ENCODE measurements at regions not wholly inside any gene's neighbourhood (a gene's known extent, or its start where the extent isn't known, plus 50 kb on each side); places are given as distances from the start of the nearest gene placed in this dataset.
A peak's percentile ranks its signal among the peaks of the same experiment; 100 is the strongest.

DNA sequence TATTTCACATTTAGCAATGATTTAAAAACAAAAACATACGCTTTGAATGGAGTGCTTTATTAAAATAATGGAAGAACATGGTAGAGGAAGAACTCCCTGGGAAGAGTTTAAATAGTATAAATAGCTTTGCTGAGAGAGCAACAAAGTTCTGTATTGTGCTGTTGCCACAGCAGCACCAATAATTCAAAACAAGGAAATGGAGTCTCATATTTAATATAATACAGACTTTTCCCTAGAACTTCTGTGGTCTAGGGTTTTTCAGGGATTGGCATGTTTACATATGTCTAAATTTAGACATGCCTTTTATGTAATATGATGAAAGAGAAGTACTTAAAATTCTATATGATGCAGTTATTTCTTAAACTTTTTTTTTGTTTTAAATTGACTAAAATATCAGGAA is 217.2 kb upstream of the HDAC9 start:
- Histone ChIP-seq H3K27ac (no peak overlapping the region), H3K4me1 (no peaks in the 10 kb centered on the region), H3K4me3 (no peak overlapping the region), H3K27me3 (no peaks in the 10 kb centered on the region), H3K36me3 (no peaks in the 10 kb centered on the region), H3K9me3 (no peaks in the 10 kb centered on the region)
- TF ChIP-seq POLR2A (IDR thresholded peaks at IDR 0.05): no peak
- TF ChIP-seq, protein P1, sequence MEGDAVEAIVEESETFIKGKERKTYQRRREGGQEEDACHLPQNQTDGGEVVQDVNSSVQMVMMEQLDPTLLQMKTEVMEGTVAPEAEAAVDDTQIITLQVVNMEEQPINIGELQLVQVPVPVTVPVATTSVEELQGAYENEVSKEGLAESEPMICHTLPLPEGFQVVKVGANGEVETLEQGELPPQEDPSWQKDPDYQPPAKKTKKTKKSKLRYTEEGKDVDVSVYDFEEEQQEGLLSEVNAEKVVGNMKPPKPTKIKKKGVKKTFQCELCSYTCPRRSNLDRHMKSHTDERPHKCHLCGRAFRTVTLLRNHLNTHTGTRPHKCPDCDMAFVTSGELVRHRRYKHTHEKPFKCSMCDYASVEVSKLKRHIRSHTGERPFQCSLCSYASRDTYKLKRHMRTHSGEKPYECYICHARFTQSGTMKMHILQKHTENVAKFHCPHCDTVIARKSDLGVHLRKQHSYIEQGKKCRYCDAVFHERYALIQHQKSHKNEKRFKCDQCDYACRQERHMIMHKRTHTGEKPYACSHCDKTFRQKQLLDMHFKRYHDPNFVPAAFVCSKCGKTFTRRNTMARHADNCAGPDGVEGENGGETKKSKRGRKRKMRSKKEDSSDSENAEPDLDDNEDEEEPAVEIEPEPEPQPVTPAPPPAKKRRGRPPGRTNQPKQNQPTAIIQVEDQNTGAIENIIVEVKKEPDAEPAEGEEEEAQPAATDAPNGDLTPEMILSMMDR (IDR thresholded peaks at IDR 0.05): no peak
- WGBS (ENCODE audit: insufficient coverage, low coverage, low lambda C conversion rate, missing lambda C conversion rate): 24% methylated on average over 1 of the region's 1 CpG
- DNase-seq: no peak
- no peak for ATAC-seq
- intact Hi-C loops (cut with DNase I): no loop called here

DNA sequence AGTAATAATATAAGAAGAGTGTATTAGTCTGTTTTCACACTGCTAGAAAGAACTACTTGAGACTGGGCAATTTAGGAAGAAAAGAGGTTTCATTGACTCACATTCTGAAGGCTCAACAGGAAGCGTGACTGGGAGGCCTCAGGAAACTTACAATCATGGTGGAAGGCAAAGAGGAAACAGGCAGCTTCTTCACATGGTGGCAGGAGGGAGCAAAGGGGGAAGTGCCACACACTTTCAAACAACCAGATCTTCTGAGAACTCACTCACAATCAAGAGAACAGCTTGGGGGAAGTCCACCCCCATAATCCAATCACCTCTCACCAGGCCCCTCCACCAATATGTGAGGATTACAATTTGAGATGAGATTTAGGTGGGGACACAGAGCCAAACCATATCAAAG is 212.5 kb upstream of the HDAC9 start:
- 7% methylated on average over 1 of the region's 1 CpG for WGBS (ENCODE audit: insufficient coverage, low coverage, low lambda C conversion rate, missing lambda C conversion rate)
- Histone ChIP-seq H3K27me3 (no peaks in the 10 kb centered on the region), H3K4me1 (no peaks in the 10 kb centered on the region), H3K36me3 (no peaks in the 10 kb centered on the region), H3K4me3 (no peak overlapping the region), H3K27ac (no peak overlapping the region), H3K9me3 (no peaks in the 10 kb centered on the region)
- DNase-seq (no peak), ATAC-seq (no peak)
- TF ChIP-seq POLR2A (IDR thresholded peaks at IDR 0.05): no peak
- TF ChIP-seq, protein P1 (IDR thresholded peaks at IDR 0.05): no peak
- intact Hi-C loops (cut with DNase I): no loop called here

DNA sequence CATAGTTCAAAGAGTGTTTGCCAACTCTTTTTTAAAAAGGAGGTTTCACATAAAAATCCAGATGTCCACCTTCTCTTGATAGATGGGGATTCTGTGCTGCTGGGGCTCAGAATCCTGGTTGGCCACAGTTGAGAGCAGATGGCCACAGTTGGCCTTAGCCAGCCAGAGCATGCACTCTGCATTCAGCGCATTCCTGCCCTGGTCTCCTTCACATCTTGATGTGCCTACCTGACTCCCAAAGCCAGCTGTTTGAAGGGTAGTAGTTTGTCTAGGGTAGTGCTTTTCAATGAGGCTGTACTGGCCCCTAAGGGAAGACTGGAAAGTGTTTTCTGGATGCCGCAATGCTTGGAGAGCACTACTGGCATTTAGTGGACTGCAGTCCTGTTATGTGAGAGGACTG is 208.1 kb upstream of the HDAC9 start:
- Histone ChIP-seq H3K9me3 (no peaks in the 10 kb centered on the region), H3K27ac (no peak overlapping the region), H3K36me3 (no peaks in the 10 kb centered on the region), H3K4me3 (no peak overlapping the region), H3K4me1 (no peaks in the 10 kb centered on the region), H3K27me3 (no peaks in the 10 kb centered on the region)
- WGBS (ENCODE audit: insufficient coverage, low coverage, low lambda C conversion rate, missing lambda C conversion rate): 83% methylated on average over 1 of the region's 2 CpGs
- DNase-seq (no peak), ATAC-seq (no peak)
- no peak for TF ChIP-seq POLR2A (IDR thresholded peaks at IDR 0.05)
- TF ChIP-seq, protein P1 (IDR thresholded peaks at IDR 0.05): no peak
- intact Hi-C loops (cut with DNase I): no loop called here

GRCh38 chr7:18288322-18289037 is 207.1 kb upstream of the HDAC9 start:
- DNase-seq (no peak), ATAC-seq (peak in 1 of 4 donors; percentile 33)
- Histone ChIP-seq H3K27ac (no peak overlapping the region), H3K36me3 (no peaks in the 10 kb centered on the region), H3K4me1 (no peaks in the 10 kb centered on the region), H3K4me3 (no peak overlapping the region), H3K9me3 (no peaks in the 10 kb centered on the region), H3K27me3 (no peaks in the 10 kb centered on the region)
- no peak for TF ChIP-seq POLR2A (IDR thresholded peaks at IDR 0.05)
- TF ChIP-seq, protein P1 (IDR thresholded peaks at IDR 0.05): no peak
- 51% methylated on average over 3 of the region's 3 CpGs for WGBS (ENCODE audit: insufficient coverage, low coverage, low lambda C conversion rate, missing lambda C conversion rate)
- intact Hi-C loops (cut with DNase I): no loop called here

Data from right lobe of liver (tissue), 6 donors.